Thyroid gland (tissue), 4 donors: ENCODE measurements at regions not wholly inside any gene's neighbourhood (a gene's known extent, or its start where the extent isn't known, plus 50 kb on each side); places are given as distances from the start of the nearest gene placed in this dataset.

Experiments
- CTCF ChIP-seq, 6 experiments: fragments of 200-600 bp in 3 of 6; fragments of 450-650 bp in 3 of 6; sonication (generic) in 3 of 6; IDR thresholded peaks; one replicate each; pipeline ENCODE4 v1.5.1; 2016 to 2019; ENCODE audit warnings: antibody characterized with exemption in 6 of 6, mild to moderate bottlenecking in 2 of 6, inconsistent platforms in 1 of 6, moderate library complexity in 1 of 6
- POLR2A ChIP-seq, 2 donors: fragments of 450-650 bp; IDR thresholded peaks; one replicate each; pipeline ENCODE4 v1.6.1; 2017; ENCODE audit warnings: antibody characterized with exemption in 2 of 2, mild to moderate bottlenecking in 2 of 2, moderate library complexity in 1 of 2

GRCh38 chr13:44054525-44054924 is 174.8 kb downstream of the LACC1 start:
- TF ChIP-seq POLR2A (IDR thresholded peaks at IDR 0.05) = no peak
- TF ChIP-seq CTCF (IDR thresholded peaks at IDR 0.05) = no peak
